ENCODE measurements at regions not wholly inside any gene's neighbourhood (a gene's known extent, or its start where the extent isn't known, plus 50 kb on each side); places are given as distances from the start of the nearest gene placed in this dataset.

DNA sequence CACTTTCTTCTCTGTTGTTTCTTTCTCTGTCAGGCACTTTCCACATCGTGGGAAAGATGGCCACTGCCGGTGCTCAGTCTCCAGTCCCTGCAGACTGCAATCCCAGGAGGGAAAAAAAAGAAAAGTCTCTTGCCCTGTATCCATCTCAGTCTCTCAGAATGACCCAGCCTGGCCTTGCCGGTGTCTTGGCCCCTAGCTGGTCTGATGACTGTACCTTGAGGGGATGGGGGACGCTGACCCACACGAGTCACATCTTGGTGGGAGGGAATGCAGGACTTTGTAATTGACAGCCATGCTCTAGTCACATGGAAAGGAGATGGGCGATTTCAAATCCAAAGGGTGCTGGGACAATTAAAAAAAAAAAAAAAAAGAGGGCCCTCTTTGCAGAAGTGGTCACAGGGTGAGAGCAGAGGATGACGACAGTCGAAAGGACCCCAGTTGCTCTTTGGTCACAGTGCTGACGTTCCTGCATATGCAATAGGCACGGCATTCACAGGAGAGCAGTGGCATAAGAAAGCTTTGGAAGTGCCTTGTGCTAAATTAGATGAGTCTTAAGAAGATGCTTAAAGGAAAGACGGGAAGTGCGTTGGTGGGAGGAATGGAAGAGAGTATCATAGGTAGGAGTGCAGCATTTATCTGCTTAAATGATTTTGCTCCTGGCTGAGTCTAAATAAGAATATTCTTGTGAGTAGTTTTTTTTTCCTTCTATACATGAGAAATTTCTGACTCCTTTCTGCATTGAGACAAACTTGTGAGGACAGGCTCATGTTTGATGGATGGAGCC lies 63.9 kb upstream of the AKAP12 start:
- TF ChIP-seq, protein P1, sequence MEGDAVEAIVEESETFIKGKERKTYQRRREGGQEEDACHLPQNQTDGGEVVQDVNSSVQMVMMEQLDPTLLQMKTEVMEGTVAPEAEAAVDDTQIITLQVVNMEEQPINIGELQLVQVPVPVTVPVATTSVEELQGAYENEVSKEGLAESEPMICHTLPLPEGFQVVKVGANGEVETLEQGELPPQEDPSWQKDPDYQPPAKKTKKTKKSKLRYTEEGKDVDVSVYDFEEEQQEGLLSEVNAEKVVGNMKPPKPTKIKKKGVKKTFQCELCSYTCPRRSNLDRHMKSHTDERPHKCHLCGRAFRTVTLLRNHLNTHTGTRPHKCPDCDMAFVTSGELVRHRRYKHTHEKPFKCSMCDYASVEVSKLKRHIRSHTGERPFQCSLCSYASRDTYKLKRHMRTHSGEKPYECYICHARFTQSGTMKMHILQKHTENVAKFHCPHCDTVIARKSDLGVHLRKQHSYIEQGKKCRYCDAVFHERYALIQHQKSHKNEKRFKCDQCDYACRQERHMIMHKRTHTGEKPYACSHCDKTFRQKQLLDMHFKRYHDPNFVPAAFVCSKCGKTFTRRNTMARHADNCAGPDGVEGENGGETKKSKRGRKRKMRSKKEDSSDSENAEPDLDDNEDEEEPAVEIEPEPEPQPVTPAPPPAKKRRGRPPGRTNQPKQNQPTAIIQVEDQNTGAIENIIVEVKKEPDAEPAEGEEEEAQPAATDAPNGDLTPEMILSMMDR (IDR thresholded peaks at IDR 0.05; ENCODE audit: low read depth, low read length): no peak
- TF ChIP-seq MYC (IDR thresholded peaks at IDR 0.05; ENCODE audit: low read depth, low read length) (no peak), POLR2A (IDR thresholded peaks at IDR 0.05; ENCODE audit: extremely low read depth, insufficient read length) (no peak)
- TF ChIP-seq, protein P2, sequence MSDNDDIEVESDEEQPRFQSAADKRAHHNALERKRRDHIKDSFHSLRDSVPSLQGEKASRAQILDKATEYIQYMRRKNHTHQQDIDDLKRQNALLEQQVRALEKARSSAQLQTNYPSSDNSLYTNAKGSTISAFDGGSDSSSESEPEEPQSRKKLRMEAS (IDR thresholded peaks at IDR 0.05; ENCODE audit: low read depth, low read length): no peak
